NCI-H2171 (cell line): ENCODE measurements at regions not wholly inside any gene's neighbourhood (a gene's known extent, or its start where the extent isn't known, plus 50 kb on each side); places are given as distances from the start of the nearest gene placed in this dataset.

Experiments
- DNase-seq: peaks from one replicate; lab custom pipeline; 2025; lab: John Stamatoyannopoulos, UW

DNA sequence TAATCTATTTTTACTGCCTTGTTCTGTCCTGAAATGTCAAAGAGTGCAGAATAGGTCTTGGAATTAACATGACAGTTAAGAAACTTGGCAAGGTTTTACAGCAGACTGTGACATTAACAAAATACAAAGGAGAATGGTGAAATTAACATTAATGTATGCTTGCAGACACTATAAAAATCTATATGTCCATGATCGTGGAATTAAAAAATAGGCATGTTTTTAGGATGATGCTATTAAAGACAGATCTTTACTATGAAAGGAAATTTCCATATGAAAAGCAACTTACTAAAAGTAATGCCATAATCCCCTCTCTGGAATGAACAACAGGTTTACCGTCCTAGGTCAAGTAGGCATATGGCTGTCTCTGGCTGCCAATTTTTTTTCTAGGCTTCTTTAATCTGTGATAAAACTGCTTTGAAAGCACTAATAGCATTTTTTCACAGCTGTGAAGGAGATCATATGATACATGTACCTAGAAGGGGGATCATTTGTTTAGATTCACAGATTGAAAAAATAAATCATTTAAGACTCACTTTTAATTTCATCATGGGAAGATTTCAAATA lies 291.5 kb downstream of the ZNF536 start:
- peak; percentile 79 for DNase-seq

DNA sequence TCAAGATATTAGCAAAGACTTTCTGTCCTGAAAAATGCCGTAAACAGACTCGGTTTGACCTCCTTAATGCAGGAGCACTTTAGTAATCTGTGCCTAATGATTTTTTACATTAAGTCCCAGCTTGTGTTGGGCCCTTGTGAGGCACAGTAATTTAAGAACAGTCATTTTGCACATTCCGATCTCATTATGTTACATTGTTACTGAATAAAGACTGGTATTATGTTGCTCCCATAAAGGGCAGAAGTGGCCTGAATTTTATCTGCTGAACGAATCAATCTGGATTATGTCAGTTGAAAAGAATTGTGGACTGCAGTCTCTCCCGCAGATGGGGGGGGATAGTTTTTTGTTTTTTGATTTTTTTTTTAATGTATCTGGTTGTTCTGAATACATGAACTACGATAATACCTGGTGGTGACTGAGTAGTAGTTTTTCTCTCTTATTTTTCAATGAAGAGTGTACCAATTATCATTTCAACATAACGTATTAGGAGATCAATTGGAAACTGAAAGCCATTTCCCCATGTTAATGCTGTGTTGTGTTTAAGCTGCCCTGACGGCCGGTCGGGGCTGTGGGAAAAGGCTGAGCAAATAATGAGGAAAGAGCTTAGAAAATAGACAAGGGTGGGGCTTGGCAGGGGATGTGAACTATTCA lies 290.2 kb downstream of the ZNF536 start:
- DNase-seq, result no peak

DNA sequence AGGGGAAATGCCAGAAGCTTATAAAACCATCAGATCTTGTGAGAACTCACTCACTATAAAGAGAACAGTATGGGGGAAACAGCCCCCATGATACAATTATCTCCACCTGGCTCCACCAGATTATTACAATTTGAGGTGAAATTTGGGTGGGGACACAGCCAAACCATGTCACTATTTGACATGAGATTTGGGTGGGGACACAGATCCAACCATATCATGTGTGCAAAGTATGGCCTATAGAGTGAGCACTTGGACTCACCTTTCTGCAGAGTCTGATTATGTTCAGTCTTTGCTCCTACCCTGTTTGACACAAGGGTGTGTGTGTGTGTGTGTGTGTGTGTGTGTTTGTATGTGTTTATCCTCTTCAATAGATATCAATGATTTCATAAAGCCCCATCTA lies 287.5 kb downstream of the ZNF536 start:
- no peak for DNase-seq

DNA sequence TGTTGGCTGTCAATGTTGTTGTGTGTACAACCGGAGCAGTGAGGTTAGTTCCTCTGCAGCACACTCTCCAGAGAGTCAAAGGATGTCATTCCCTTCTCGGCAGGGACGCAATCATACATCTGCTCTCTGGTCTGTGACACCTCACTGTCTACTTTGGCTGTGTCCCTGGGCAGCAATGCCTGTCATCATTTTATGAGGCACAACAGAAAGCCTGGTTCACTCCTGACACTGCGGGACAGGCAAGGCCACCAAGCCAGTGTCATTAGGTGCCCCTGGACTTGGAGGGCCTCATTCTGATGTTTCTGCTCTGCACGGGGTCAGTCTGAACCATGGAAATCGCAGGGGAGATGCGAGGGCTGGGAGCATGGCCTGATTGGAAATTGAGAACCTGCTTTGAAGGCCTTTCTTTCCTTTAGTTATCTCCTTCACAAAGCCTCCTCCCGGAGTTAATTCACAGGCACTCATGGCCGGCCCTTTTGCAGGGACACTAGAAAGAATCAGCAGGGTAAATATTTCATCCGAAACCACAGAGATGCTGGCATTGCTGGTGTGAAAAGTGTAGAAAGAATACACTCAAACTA lies 284.4 kb downstream of the ZNF536 start:
- DNase-seq, result no peak

DNA sequence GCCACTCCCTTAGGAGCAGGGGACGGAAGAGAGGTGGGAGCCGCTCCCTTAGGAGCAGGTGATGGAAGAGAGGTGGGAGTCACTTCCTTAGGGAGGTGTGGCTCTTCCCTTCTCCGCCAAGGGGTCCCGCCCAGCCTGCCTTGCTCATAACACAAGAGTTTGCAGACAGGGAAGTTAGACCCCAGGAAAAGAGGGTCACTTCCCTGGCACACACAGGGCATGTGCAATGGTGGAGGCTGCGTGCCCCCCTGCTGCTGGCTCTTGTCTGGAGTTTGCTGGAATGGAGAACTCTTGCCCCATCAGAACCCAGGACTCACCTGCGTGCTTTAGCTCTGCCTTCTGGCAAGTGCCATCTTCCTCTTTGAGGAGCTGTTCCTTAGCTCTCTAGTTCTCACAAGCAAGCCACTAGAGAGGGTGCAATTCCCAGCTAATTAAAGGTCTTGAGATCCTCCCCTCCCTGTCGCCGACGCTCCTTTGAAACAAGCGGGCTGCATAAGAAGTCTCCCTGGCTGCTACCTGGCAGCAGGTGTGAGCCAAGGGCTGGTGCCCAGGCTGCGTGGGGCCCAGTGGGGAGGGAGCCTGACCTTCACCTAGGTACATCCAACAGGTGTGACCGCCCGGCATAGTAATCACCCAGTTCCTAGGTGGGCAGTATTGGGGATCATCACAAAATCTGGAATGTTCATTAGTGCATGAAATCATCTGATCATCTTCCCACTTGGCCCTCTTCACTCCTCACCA lies 281.6 kb downstream of the ZNF536 start:
- DNase-seq, result no peak

DNA sequence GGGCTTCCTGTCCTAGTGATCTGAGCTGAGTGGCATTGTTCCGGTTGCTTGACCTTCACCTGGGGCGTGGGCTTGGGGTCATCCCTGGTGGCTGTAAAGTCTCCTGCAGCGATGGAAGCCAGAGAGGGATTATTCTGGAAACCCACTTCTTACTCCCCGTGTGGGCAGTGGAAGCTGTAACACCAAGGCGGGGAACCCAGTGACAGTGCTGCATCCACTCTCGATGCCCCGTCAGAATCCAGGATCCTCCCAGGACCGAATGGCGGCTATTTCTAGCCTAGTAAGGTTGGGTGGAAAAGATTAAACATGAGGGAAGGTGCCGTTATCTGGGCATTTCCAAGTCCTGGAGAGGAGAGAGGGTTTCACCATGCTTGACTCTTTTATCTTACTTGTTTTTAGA lies 280.6 kb downstream of the ZNF536 start:
- no peak for DNase-seq

DNA sequence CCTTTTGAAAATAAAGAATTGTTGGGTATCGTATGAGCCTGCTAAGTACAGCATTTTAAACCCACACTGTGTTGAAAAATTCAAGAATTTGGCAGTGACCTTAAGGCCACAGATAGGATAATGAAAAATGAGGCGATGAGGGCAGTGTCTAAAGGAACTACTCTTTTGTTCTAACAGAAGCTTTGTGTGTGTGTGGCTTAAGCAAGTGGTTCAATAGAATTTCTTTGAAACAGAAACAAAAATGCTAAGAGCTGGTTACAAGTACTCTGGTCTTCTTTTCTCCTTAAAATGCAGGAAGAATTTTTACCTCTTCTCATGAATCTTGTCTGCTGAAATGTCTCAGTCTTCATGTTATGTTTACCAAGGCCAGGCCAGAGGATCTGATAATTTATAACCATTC lies 279.5 kb downstream of the ZNF536 start:
- DNase-seq, result no peak

DNA sequence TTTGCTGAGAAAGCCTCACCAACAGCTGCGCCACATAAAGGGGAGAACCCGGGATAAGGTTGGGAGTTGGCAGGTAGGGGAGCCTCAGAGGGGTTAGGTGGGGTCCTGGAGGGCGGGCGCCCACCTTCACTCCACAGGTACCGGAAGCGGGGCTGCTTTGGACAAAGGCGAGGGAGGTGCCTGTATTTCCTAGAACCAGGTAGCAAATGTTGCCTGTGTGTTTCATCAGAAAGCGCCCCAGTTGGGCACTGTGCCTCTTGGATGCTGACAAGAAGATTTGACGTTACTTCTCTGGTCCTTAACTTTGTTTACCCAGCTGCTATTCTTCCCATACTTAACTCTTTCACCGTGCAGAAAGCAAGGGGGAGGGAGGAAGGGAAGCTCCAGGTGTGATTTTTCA lies 278.9 kb downstream of the ZNF536 start:
- no peak for DNase-seq

DNA sequence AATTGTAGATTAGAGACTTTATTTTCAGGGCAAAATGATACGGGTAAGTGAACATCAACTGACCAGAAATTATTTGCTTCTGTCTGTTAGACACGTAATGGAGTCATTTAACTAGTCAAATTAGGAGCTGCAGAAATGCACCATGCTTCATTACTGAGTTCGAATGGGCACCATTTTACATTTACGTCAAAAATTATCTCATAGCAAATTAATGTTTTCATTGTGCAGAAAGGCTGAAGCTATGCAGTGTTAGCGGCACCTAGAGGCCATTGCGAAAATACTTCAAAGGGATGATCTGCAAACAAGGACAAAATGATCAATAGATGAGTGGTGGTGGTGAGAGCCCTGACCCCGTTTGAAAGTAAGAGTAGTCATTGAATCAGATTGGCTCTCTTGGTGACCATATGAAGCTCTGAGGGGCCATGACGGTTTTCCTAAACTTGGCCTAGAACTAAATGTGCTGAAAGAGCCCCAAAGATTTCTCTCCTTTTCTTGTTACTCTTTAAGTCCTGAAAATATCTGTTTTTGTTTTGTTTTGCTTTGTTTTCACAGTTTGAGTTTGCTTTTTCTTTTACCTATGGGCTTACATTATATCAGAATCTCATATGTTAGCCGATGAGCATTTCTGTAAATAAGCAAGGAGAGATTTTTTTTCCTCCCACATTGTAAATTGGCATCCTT lies 277.9 kb downstream of the ZNF536 start:
- DNase-seq, result peak; percentile 78

DNA sequence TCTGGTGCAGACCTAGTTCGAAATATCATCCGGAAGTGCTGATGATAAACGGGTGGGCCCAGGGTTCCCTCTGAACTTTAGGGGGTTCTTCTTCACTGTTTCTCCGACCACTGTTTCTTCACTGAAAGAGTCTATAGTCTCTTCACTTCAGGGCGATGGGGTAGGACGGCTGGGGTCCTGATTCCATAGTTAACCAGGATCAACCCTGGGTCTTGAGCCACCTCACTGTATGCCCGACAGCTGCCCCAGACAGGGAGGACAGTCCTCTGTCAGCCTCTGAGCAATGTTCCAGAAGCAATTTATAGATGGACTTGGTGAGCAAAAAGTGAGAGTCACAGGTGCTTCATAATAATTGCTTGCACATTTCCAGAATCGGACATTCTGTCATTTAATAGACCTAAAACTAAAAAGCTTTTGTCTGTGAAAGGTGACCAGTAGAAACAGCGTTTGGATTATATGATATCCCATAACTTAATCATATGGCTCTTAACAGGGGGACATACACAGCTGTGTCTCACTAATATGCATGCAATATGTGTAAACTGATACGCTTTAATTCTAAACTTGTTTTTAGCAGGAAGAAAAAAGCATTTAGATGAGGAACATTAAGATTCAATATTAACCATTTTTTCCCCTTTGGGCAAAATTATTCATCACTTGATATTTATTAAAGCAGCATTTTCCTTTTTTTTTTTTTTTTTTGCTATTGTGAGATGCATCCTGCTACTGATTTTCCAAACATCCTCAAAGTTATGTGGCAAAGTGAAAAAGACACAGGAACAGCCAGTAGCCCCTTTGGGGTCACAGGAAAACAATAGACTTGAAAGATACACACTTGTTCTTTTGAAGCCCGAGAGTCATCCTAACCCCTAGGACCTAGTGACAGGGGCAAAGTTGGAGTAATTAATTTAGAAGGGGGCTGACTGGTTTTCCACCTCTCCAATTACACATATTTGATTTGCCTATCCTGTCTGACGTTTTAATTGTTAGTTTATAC lies 277.0 kb downstream of the ZNF536 start:
- DNase-seq, result no peak

DNA sequence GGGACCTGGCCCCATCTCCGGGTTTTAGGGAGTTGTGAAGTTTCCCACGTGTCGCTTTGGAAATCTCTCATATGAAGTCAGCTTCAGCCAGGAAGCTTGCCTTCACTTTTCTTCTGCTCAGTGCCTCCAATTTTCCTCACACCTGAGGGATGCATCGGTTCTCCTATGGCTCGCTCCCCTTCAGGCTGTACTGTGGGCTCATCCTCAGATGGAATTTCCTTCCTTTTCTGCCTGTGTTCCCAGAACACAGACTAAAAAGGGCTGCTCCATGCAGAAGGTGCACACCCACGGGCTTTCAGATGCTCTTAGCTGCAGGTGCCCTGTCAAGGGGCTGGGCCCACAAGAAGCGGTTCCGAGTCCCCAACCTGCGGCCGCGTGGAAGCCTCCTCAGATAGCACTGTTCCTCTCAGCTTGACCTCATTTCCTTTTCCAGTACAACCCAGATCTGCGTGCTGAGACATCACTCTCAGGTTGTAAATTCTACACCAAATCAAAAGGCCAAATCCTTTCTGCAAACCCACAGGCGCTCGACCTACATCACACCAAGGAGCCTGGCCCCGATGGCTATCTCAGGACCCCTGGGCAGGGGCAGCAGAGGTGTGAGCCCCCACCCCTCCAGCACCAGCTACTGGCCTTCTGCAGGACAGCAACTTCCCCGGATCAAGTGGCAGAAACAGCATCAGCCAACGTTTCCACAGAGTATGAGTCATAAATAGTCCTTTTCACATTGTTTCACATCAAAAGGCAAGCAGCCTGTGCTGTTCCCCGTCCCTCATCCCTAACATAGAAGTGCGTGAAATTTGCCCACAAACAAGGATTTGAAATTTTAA lies 275.9 kb downstream of the ZNF536 start:
- no peak for DNase-seq

DNA sequence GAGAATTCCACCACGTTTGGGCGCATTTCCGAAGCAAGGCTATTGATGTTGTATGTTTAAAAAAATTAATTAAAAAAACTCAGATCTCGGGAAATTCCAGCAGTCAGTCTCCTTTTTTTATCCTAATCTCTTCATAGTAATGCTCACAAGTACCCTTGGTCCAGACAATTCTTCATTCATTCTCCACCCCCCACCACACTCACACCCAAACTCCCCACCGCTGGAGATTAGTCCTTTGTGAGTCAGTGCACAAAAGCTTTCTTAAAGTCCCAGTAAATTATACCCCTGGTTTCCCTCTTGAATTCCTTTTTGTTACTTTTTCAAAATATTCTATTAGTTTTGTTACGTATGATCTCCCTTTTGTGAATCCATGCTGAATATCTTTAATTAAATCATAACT lies 274.6 kb downstream of the ZNF536 start:
- DNase-seq, result no peak

DNA sequence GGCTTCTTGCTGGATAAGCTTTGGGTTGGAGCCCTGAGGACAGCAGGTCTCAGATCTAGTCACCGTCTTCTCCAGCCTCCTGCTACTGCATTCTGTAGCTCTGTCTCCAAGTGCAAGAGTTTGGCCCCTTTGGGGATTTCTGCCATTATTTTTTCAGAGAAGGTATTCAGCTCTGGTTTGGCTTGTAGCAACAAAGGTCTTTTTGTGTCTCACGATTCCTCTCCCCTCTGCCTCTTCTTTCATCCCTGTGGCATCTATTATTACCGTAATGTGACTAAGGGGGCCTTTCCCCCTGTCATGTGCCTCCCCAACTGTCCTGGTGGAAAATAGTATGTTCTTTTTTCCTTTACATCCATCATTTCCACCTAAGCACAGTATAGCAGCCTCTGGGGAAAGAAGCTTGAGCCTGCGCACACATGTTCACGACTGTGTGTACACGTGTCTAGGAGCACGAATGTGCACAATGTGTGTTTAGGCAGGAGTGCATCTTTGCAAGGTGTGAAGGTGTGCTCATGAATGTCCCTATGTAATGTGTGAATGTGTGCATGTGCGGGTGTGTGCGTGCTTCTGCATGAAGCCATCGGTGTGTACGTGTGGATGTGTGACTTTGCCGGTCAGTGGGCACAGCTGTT lies 273.9 kb downstream of the ZNF536 start:
- no peak for DNase-seq

DNA sequence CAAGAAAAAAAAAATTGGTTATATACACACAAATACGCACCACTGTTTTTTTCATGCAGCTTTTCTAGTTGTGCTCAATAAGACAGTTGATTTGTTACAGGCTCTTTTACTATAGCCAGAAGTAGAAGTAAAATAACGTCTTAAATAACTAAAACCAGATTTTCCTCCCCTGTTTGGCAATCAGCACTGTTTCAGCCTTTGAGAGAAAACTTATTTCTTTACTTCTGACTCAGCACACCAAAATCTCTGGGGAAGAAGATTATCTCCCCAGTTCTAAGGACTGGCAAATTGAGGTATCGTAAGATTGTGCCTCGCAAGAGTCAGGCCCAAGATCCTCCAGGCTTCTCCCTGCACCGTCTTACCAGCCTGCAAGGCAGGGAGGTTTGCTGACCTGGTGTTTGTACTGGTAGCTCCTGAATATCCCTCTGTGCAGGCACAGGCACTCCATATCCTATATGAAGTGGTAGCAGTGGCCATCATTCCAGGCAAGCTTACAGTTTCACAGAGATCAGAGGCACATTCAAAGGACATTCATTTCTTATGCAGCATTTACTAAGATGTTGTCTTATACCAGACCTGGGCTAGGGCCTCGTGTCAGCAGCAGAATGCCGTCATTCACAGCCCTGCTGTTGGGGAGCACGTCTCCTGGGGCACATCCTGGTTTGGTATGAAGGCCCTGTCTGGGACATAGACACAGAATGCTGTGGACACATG lies 268.2 kb downstream of the ZNF536 start:
- no peak for DNase-seq

DNA sequence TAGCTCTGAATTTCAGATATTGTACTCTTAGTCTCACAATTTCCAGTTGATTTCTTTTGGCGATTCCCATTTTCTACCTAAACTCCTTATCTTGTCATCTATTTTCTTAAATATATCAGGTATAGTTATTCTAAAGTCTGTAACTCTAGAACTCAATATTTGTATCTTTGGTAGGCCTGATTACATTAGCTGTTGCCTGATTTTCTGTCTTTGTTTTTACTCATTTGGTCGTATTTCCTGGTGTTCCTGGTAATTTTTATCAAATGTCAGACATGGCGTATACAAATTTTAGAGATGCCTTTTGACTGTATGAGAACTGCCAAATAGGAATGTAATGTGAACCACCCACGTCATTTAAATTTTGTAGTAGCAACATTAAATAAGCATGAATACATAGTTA lies 266.7 kb downstream of the ZNF536 start:
- DNase-seq, result no peak

DNA sequence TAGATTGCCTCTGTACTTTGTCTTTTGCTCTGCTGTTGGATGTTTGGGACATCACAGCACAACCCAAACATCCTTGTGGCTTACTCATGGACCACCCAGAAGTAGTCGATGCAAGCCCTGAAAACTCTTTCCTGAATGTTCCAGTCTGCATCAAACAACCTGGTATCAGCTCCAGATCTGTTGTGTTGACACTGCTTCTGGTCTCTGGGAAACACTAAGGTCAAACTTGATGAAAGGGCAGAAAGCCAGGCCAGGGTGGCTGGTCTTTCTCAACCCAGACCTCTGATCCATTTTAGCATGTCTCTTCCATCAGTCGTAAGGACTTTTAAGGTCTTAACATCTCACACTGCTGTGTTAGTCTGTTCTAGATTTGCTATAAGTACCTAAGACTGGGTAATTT lies 265.7 kb downstream of the ZNF536 start:
- DNase-seq, result no peak

DNA sequence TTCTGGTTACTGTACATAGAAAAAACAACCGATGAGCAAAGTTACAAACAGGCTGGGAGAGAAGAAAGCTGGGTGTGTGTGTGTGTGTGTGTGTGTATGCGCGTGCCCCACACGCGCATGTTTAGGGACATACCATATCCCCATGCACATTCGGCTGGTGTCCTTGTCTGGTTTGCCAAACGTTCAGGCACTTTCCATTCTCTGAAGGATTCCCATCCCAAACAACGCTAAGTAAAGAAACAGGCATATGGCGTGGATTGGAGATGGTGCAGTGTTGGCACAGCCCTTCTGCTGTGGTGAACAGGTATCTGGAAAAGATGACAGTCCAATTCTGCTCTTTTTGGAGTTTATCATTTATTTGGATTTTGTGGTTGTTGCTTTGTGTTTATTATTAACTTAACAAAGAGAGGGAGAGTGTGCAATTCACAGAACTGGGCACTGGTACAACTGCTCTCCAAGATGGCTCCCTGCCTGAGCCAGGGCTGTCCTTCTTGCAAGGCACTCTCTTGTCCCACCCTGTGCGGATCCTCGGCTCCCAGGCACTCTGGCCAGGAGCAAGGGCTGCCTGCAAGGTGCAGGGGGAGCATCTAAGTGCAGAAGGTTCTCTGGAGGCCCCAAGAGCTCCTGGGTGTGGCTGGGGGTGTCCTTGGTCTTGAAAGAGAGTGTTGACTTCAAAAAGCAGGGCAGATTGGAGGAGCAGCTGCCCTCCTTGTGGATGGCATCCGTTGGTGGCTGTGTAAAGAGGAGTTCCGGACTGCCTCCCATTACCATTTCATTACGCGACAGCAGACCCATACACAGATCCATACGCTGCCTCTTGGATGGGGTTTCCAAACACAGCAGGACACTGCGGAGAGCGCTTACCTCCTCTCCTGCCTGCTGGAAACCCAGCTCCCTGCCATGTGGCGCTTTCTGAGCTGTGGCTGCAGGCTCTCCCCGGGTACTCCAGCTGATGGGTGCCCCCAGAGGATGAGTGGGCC lies 263.1 kb downstream of the ZNF536 start:
- peak; percentile 71 for DNase-seq
